ACC112 (cell line): ENCODE measurements at regions not wholly inside any gene's neighbourhood (a gene's known extent, or its start where the extent isn't known, plus 50 kb on each side); places are given as distances from the start of the nearest gene placed in this dataset.
"Not testable (repeated sequence)": the region's sequence is repeated elsewhere in the genome, so short reads cannot be mapped to it uniquely, and the experiment has no call there.

ENCODE experiments used
- H2AFZ ChIP-seq: fragments of 200-600 bp; sonication (generic); one replicate; pipeline ENCODE4 v1.6.0; 2017; ENCODE audit warnings: antibody characterized with exemption, low read length; ENCODE audit not compliant: unreplicated experiment
- H3K27ac ChIP-seq: fragments of 200-600 bp; sonication (generic); 2 replicates; pipeline ENCODE4 v1.5.1; 2014; ENCODE audit warnings: low read depth, mild to moderate bottlenecking, antibody characterized with exemption, low read length, moderate library complexity
- H3K27me3 ChIP-seq: fragments of 200-600 bp; sonication (generic); 2 replicates; pipeline ENCODE4 v1.6.1; 2014; ENCODE audit warnings: mild to moderate bottlenecking, antibody characterized with exemption, low read length, moderate library complexity, mixed read lengths; ENCODE audit not compliant: insufficient read depth
- H3K36me3 ChIP-seq: fragments of 200-600 bp; sonication (generic); 2 replicates; pipeline ENCODE4 v1.6.1; 2016; ENCODE audit warnings: mild to moderate bottlenecking, antibody characterized with exemption, low read length, moderate library complexity, mixed read lengths; ENCODE audit not compliant: insufficient read depth
- H3K4me1 ChIP-seq: fragments of 200-600 bp; sonication (generic); one replicate; pipeline ENCODE4 v1.6.1; 2016; ENCODE audit warnings: low read length, mixed read lengths; ENCODE audit not compliant: insufficient read depth, unreplicated experiment, control insufficient read depth
- H3K4me3 ChIP-seq: fragments of 200-600 bp; sonication (generic); 2 replicates; pipeline ENCODE4 v1.5.1; 2014; ENCODE audit warnings: mild to moderate bottlenecking, low read depth, low read length
- H3K79me2 ChIP-seq: fragments of 200-600 bp; sonication (generic); one replicate; pipeline ENCODE4 v1.6.0; 2016; ENCODE audit warnings: low read length; ENCODE audit not compliant: control insufficient read depth, unreplicated experiment, insufficient read depth

DNA sequence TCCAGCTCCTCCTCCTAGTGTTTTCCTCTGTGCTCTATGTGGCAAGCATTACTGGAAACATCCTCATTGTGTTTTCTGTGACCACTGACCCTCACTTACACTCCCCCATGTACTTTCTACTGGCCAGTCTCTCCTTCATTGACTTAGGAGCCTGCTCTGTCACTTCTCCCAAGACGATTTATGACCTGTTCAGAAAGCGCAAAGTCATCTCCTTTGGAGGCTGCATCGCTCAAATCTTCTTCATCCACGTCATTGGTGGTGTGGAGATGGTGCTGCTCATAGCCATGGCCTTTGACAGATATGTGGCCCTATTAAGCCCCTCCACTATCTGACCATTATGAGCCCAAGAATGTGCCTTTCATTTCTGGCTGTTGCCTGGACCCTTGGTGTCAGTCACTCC is 64.0 kb downstream of the OR4F15 start:
- not testable (repeated sequence) for H3K4me3 ChIP-seq, H3K27ac ChIP-seq, H3K4me1 ChIP-seq, H2AFZ ChIP-seq, H3K36me3 ChIP-seq, H3K27me3 ChIP-seq, H3K79me2 ChIP-seq

DNA sequence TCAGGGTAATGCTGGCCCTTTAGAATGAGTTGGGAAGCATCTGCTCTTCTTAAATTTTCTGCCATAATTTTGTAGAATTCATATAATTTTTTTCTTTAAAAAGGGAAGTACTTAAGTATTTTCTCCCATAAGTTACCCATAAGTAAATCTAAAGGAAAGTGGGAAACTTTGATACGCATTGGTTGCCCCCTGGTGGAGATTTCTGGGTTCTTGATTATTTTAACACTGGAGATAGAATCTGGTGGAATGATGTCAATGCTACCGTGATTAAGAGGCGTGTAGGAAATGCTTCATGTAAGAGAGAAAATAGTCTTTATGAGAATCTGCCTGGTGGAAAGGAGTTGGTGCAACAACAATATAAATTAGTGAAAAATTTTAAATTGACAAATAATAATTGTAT is 65.6 kb downstream of the OR4F15 start:
- H3K4me3 ChIP-seq, H3K27me3 ChIP-seq, H3K4me1 ChIP-seq, H2AFZ ChIP-seq, H3K27ac ChIP-seq, H3K79me2 ChIP-seq, H3K36me3 ChIP-seq: not testable (repeated sequence)

DNA sequence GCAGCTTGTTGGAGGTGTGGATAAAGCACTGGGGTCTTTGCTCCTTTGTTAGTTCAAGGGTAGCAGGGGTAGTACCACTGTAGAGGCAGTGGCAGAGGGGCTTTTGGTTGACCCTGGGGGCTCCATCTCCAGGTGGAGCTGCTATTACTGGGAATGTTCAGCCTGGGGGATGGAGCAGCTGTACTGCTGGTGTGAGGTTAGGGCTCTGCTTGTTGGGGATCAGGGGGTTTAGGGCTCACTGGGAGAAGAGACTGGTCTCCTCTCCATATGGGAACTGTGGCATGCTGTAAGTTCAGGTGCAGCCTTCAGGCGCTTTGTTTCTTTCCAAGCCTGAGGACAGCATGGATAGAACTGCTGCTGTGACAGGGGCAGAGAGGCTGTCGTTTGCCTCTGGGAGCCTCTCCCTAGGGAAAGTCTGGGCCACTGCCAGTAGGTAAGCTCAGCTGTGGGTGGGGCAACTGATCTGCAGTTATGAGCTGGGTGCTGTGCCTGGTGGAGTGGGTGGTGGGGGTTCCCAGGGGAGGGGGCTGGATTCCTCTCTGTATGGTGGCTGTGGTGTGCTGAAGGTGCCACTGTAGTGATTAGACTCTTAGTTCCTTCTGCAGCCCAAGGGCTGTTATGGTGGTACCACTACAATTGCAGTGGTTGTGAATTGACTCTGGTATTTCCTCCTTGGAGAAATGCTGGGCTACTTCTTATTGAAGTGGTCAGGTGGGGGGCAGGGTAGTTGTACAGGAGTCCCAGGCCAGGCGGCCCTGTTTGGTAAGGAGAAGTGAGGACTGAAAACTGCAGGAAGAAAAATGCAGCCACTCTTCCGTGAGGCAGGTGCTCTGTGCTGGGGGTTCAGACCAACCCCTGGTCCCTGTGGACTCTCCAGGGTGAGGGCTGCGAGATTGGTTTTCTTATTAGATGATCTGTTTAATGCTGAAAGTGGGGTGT is 100.6 kb downstream of the OR4F15 start:
- not testable (repeated sequence) for H3K27ac ChIP-seq, H3K27me3 ChIP-seq, H2AFZ ChIP-seq, H3K4me1 ChIP-seq, H3K4me3 ChIP-seq, H3K79me2 ChIP-seq, H3K36me3 ChIP-seq

DNA sequence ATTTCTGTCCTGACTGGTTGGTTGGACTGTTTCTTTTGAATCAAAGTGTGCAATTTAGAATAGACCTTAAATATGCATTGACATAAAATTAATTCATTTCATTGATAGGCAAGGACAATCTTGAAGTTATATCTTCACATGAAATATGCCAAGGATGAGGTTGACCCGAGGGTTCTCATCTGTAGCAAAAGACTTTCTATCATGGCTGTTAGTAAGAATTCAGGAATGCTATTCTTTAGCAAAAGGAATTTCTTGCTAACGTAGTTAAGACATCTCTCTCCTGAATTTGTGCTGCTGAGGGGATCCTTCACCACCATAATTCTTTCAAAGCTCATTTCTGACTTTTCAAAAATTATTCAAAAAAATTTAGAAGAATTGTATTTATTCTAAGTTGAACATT is 112.6 kb downstream of the OR4F15 start:
- not testable (repeated sequence) for H3K36me3 ChIP-seq, H3K27me3 ChIP-seq, H2AFZ ChIP-seq, H3K4me3 ChIP-seq, H3K27ac ChIP-seq, H3K4me1 ChIP-seq, H3K79me2 ChIP-seq

DNA sequence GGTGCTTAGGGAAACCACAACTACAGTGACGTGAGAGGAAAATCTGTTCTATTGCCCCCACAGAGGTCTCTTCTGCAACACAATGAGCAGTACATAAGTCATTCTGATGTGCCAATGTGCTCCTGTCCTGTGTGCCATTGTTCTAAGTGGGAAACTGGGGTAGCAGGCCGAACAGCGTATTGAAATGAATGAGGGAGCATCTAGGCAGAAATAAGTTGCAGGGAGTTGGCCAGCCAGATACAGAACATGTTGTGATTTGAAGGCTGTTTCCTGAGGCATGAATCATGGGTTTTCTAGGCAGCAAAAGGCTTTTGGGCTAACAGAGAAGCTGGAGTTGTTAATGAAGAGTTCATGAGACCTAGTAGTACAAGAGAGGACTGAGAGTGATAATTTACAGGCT is 122.5 kb downstream of the OR4F15 start:
- not testable (repeated sequence) for H2AFZ ChIP-seq, H3K36me3 ChIP-seq, H3K79me2 ChIP-seq, H3K4me3 ChIP-seq, H3K4me1 ChIP-seq, H3K27ac ChIP-seq, H3K27me3 ChIP-seq

DNA sequence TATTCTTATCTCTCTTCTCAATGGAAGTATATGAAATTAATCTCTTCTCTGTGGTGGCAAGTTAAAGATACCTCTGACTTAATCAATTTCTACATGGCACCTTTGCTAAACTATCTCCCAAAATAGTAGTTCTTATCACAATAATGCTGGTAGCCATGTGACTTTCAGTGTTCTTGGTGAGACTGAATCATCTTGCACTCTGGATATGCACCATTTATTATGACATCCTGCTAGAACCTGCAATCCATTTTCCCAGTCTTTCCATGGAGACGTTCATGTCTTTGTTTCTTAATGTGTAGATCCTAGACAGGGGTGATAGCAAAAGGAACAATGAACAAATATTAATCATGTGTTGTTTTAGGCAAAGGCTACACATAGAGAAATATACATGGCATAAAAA is 125.4 kb downstream of the OR4F15 start:
- H3K36me3 ChIP-seq, H2AFZ ChIP-seq, H3K27ac ChIP-seq, H3K4me3 ChIP-seq, H3K4me1 ChIP-seq, H3K79me2 ChIP-seq, H3K27me3 ChIP-seq: not testable (repeated sequence)

DNA sequence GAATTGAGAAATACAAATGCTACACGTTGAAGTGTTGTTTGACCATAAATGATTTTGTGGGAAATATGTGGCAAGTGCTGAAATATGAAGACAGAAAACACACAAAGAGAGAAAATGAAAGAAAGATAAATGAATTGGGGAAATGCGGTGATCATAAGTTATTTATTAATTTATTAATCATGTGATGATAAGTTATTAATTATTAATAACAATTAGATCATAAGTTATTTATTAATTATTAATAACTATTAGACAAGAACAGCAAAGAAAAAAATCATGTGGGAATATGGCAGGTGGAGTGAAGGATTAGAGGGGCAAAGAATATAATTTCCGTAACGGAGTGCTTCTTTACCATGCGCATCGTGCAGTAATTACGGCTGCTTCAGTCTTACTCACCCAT is 126.6 kb downstream of the OR4F15 start:
- not testable (repeated sequence) for H3K79me2 ChIP-seq, H3K27ac ChIP-seq, H3K4me3 ChIP-seq, H2AFZ ChIP-seq, H3K36me3 ChIP-seq, H3K27me3 ChIP-seq, H3K4me1 ChIP-seq

DNA sequence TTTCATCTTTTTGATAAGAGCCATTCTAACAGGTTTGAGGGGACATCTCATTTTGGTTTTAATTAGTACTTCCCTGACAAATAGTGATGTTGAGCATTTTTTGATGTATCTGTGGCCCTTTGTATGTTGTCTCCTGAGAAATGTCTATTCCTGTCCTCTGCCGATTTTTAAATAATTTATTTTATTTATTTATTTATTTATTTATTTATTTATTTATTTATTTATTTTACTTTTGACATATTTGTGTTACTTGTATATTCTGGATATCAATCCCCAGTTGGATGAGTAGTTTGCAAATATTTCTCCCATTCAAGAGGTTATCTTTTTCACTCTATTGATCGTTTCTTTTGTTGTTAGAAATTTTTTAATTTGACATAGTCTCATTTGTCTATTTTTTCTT is 133.9 kb downstream of the OR4F15 start:
- not testable (repeated sequence) for H3K36me3 ChIP-seq, H3K79me2 ChIP-seq, H2AFZ ChIP-seq, H3K27ac ChIP-seq, H3K4me1 ChIP-seq, H3K27me3 ChIP-seq, H3K4me3 ChIP-seq

DNA sequence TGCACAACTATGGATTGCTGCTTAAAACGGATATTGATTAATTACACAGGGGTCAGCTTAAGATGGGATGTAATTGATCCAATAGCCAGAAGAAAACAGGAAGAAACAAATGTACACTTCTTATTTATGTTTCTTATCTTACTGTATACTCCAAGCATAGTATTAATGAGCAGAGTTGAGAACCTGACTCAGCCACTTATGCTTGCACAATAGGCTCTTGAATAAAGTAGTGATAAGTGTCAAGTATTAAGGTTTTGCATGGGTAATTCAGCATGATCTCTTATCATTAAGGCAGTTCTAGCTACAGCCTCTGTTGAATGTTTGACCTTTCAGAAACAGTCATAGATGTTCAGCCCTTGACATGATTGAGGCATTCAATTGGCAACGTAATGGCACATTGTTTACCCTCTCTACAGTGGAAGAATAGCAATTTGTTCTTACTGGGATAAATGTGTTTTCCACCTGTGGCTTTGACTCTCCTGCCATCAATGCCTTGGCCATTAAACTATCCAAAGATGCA is 136.5 kb downstream of the OR4F15 start:
- H3K79me2 ChIP-seq, H3K27me3 ChIP-seq, H2AFZ ChIP-seq, H3K4me1 ChIP-seq, H3K27ac ChIP-seq, H3K36me3 ChIP-seq, H3K4me3 ChIP-seq: not testable (repeated sequence)

DNA sequence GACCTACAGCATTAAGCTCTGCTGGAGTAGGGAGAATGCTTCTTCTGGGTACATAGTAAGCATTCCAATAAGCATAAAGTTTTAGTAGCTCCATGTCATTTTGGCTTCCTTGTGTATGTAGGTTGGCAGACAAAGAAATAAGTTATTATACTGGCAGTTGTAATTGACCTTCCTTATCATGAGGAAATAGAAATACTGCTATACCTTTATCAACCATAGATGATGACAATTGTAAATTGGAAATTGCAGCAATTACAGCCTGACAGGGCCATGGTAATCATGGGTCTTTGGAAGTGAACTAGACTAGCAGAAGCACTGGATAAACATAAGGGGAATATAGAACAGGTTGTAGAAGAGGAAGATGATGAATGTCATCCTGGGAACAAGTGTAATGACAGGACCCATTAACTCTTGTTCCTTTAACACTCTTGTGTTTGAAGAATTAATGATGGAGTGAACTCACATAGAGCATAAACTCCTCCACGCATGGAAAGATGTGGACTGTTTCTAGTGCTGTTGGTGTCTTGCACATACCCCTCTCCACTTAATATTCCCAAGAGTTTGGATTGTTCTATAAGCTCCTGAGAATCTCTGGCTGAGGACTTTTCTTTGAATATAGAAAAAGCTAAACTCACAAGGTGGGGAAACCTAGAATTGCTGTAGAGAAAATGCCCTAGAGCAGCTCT is 137.5 kb downstream of the OR4F15 start:
- H3K4me1 ChIP-seq, H3K27me3 ChIP-seq, H3K36me3 ChIP-seq, H3K27ac ChIP-seq, H2AFZ ChIP-seq, H3K4me3 ChIP-seq, H3K79me2 ChIP-seq: not testable (repeated sequence)

DNA sequence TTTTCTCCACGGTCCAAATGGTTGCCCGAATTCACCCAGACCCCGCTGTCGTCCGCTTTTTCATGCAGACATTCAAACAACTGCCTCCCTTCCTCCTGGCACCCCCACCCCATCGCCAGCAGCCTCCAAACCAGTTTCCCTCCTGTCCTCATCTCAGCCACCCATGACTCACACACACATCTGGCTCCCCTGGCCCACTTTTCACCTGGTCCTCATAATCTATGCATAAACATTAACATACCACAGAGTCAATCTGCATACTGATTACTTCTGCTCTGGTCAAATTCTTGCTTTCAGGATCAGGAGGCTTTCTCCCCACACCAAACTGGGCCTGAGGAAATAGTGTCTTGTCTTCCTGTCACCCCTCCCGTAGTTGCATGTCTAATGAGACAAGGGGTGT is 142.0 kb downstream of the OR4F15 start:
- not testable (repeated sequence) for H2AFZ ChIP-seq, H3K27ac ChIP-seq, H3K79me2 ChIP-seq, H3K27me3 ChIP-seq, H3K36me3 ChIP-seq, H3K4me1 ChIP-seq, H3K4me3 ChIP-seq
